Gastrocnemius medialis (tissue), 4 donors: ENCODE measurements at regions not wholly inside any gene's neighbourhood (a gene's known extent, or its start where the extent isn't known, plus 50 kb on each side); places are given as distances from the start of the nearest gene placed in this dataset.

ENCODE experiments used
- CTCF ChIP-seq, 5 experiments: fragments of 450-650 bp in 3 of 5; fragments of 200-600 bp in 2 of 5; sonication (generic) in 2 of 5; IDR thresholded peaks in 4 of 5; conservative IDR thresholded peaks in 1 of 5; 1 replicate in 4 of 5; 2 replicates in 1 of 5; pipeline ENCODE4 v1.5.1; 2016 to 2019; ENCODE audit warnings: antibody characterized with exemption in 5 of 5, mild to moderate bottlenecking in 3 of 5, moderate library complexity in 3 of 5
- POLR2A ChIP-seq, 2 donors: fragments of 450-650 bp; IDR thresholded peaks; one replicate each; pipeline ENCODE4 v1.6.1; 2017; ENCODE audit warnings: antibody characterized with exemption in 2 of 2, mild to moderate bottlenecking in 2 of 2, moderate library complexity in 2 of 2

- TF ChIP-seq CTCF (IDR thresholded peaks at IDR 0.05 in 4 of 5, conservative IDR thresholded peaks at IDR 0.05 in 1 of 5) (no peak), POLR2A (IDR thresholded peaks at IDR 0.05) (no peak)
Observed at GRCh38 chr1:38326135-38326534, 279.5 kb upstream of the POU3F1 start.
